Progenitor cell of endocrine pancreas (in vitro differentiated cells): ENCODE measurements at regions not wholly inside any gene's neighbourhood (a gene's known extent, or its start where the extent isn't known, plus 50 kb on each side); places are given as distances from the start of the nearest gene placed in this dataset.

Experiments
- DNase-seq: peaks from one replicate; pipeline ENCODE4 v3.0.0; 2021; ENCODE audit warnings: low spot score; ENCODE audit not compliant: unreplicated experiment
- H3K27ac Mint-ChIP-seq: 2 replicates; pipeline ENCODE4 v1.8.0; 2021; ENCODE audit warnings: mild to moderate bottlenecking, moderate library complexity, mixed read lengths
- H3K27me3 Mint-ChIP-seq: 2 replicates; pipeline ENCODE4 v1.8.0; 2021; ENCODE audit warnings: mixed read lengths
- H3K36me3 Mint-ChIP-seq: 2 replicates; pipeline ENCODE4 v1.8.0; 2022; ENCODE audit warnings: mixed read lengths; ENCODE audit not compliant: insufficient read depth
- H3K4me1 Mint-ChIP-seq: 2 replicates; pipeline ENCODE4 v1.8.0; 2021; ENCODE audit warnings: low read depth, mixed read lengths
- H3K4me3 Mint-ChIP-seq: 2 replicates; pipeline ENCODE4 v1.8.0; 2021; ENCODE audit warnings: low read depth, mild to moderate bottlenecking, moderate library complexity, mixed read lengths
- H3K9me3 Mint-ChIP-seq: 2 replicates; pipeline ENCODE4 v1.8.0; 2021; ENCODE audit warnings: low read depth, mixed read lengths
- TF ChIP-seq, protein P1 (sequence below): fragments of 200-600 bp; sonication (generic); IDR thresholded peaks from one replicate; pipeline ENCODE4 v1.5.0; 2021; ENCODE audit warnings: antibody characterized with exemption, mild to moderate bottlenecking; ENCODE audit not compliant: unreplicated experiment

DNA sequence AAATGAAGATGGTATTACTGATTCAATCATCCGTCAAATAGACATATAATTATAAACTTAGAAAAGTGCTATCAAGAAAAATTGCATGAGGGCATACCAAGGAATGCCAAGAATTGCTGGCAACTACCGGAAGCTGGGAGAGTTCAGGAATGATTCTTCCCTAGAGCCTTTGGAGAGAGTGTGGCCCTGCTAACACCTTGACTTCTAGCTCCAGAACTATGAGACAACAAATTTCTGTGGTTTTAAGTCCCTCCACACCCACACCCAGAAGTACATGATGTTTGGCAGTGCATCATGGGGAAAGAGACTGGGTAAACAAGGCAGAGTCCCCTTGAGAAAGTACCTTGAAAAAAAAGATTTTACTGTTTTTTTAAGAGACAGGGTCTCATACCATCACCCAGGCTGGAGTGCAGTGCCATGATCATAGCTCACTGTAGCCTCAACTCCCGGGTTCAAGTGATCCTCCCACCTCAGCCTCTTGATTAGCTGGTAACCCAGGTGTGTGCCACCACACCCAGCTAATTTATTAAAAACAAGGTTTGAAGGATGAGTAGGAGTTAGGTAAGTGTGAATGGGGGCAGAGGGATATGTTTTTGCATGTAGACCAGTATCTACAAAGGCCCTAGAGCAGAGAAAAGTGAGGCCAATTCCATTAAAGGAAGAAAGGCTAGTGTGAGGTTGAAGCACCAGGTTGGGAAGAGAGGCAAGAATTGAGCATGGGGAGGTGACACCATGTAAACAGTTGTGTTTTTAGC, 53.1 kb downstream of the GSX2 start:
- Mint-ChIP-seq H3K36me3 (no peaks in the 10 kb centered on the region), H3K27me3 (peaks cover 44% of the 10 kb centered on the region), H3K9me3 (no peaks in the 10 kb centered on the region), H3K4me1 (no peaks in the 10 kb centered on the region), H3K27ac (no peak overlapping the region), H3K4me3 (no peak overlapping the region)
- DNase-seq: no peak
- TF ChIP-seq, protein P1, sequence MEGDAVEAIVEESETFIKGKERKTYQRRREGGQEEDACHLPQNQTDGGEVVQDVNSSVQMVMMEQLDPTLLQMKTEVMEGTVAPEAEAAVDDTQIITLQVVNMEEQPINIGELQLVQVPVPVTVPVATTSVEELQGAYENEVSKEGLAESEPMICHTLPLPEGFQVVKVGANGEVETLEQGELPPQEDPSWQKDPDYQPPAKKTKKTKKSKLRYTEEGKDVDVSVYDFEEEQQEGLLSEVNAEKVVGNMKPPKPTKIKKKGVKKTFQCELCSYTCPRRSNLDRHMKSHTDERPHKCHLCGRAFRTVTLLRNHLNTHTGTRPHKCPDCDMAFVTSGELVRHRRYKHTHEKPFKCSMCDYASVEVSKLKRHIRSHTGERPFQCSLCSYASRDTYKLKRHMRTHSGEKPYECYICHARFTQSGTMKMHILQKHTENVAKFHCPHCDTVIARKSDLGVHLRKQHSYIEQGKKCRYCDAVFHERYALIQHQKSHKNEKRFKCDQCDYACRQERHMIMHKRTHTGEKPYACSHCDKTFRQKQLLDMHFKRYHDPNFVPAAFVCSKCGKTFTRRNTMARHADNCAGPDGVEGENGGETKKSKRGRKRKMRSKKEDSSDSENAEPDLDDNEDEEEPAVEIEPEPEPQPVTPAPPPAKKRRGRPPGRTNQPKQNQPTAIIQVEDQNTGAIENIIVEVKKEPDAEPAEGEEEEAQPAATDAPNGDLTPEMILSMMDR: no peak

DNA sequence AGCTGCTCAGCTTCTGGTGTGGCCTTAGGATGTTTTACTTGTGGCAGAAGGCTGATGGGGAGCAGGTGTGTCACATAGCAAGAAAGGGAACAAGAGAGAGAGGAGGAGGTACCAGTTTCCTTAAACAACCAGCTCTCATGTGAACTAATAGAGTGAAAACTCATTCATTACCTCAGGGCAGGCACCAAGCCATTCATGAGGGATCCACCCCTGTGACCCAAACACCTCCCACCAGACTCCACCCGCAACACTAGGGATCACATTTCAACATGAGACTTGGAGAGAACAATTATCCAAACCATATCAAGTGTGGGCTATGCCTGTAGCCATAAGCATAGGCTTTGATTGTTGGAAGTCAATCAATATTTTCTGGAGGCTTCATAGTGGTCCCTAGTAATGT, 56.0 kb downstream of the GSX2 start:
- H3K9me3 Mint-ChIP-seq: peaks cover 5% of the 10 kb centered on the region
- H3K4me1 Mint-ChIP-seq: no peaks in the 10 kb centered on the region
- H3K36me3 Mint-ChIP-seq: no peaks in the 10 kb centered on the region
- TF ChIP-seq, protein P1: no peak
- H3K27me3 Mint-ChIP-seq: peaks cover 26% of the 10 kb centered on the region
- no peak overlapping the region for H3K4me3 Mint-ChIP-seq
- no peak overlapping the region for H3K27ac Mint-ChIP-seq
- no peak for DNase-seq

DNA sequence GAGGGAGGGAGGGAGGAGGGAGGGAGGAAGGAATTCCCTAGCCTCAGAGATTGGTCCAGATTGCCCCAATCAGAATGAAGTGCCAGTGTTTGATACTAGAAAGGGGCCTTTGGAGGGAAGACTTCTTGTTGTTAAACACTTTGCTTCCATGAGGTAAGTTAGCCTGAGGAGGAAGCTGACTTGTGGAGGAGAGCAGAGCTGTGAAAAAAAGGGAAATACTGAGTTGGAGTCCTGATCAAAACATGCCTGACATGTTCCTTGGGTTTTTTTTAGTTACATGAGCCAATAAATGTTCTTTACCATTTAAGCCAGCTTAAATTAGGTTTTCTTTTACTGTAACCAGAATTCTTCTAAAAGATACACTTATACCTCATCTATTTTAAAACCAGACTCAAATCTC, 57.6 kb downstream of the GSX2 start:
- no peaks in the 10 kb centered on the region for H3K4me1 Mint-ChIP-seq
- no peak overlapping the region for H3K4me3 Mint-ChIP-seq
- H3K27ac Mint-ChIP-seq: no peak overlapping the region
- TF ChIP-seq, protein P1: no peak
- no peak for DNase-seq
- no peaks in the 10 kb centered on the region for H3K36me3 Mint-ChIP-seq
- peaks cover 11% of the 10 kb centered on the region for H3K27me3 Mint-ChIP-seq
- peaks cover 5% of the 10 kb centered on the region for H3K9me3 Mint-ChIP-seq

DNA sequence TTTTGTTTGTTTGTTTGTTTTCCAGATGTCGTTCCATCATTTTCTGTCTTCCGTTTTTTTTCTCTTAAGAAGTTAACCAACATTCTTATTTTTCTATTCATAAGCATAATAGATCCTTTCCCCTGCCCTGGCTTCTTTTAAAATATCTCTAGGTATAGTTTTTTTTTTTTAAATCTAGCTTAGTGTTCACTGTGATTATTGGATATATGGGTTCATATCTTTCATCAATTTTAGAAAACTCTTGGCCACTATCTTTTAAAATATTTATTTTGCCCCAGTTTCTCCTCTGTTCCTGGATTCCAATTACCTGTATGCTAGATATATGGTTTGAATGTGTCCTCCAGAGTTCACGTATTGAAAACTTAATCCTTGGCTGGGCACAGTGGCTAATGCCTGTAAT, 59.6 kb downstream of the GSX2 start:
- no peaks in the 10 kb centered on the region for H3K4me1 Mint-ChIP-seq
- H3K27ac Mint-ChIP-seq: no peak overlapping the region
- H3K36me3 Mint-ChIP-seq: no peaks in the 10 kb centered on the region
- peaks cover 16% of the 10 kb centered on the region for H3K27me3 Mint-ChIP-seq
- TF ChIP-seq, protein P1: no peak
- H3K4me3 Mint-ChIP-seq: no peak overlapping the region
- DNase-seq: no peak
- H3K9me3 Mint-ChIP-seq: peaks cover 5% of the 10 kb centered on the region

DNA sequence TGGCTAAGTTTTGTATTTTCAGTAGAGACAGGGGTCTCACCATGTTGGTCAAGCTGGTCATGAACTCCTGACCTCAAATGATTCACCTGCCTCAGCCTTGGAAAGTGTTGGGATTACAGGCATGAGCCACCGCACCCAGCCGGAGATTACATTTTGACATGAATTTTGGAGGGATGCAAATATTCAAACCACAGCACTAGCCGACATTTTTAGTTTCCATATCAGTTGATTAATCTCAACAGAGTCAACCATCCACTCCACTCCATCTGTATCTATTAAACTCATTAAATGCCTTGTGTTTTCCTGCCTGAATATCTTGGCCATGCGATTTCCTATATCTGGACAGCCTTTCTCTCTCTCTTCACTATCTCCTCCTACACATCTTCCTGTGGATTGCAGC, 64.1 kb upstream of the PDGFRA start:
- H3K36me3 Mint-ChIP-seq: no peaks in the 10 kb centered on the region
- TF ChIP-seq, protein P1: no peak
- peaks cover 26% of the 10 kb centered on the region for H3K27me3 Mint-ChIP-seq
- no peak overlapping the region for H3K4me3 Mint-ChIP-seq
- DNase-seq: no peak
- H3K4me1 Mint-ChIP-seq: peaks cover 8% of the 10 kb centered on the region
- H3K27ac Mint-ChIP-seq: peak overlapping the region; percentile 59
- H3K9me3 Mint-ChIP-seq: no peaks in the 10 kb centered on the region
